ENCODE measurements at regions not wholly inside any gene's neighbourhood (a gene's known extent, or its start where the extent isn't known, plus 50 kb on each side); places are given as distances from the start of the nearest gene placed in this dataset.

DNA sequence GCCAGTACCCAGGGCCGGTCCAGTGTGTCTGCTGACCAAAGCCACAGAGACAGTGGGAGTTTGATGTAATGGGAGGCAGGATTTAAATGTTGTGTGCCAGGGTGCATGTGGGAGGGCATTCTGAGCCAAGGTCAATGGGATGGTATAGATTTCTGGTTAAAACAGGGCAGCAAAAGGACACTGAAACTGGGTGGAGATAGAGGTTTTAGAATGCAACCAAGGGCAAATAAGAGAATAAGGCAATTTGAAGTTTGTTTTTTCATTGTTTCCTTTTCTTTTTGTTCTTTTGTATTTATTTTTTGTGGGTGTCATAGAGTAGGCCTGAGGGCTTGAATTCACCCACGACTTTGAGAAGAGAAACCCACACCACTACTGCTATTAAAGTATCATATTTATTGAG lies 65.5 kb upstream of the CLINT1 start:
- TF ChIP-seq, protein P1, sequence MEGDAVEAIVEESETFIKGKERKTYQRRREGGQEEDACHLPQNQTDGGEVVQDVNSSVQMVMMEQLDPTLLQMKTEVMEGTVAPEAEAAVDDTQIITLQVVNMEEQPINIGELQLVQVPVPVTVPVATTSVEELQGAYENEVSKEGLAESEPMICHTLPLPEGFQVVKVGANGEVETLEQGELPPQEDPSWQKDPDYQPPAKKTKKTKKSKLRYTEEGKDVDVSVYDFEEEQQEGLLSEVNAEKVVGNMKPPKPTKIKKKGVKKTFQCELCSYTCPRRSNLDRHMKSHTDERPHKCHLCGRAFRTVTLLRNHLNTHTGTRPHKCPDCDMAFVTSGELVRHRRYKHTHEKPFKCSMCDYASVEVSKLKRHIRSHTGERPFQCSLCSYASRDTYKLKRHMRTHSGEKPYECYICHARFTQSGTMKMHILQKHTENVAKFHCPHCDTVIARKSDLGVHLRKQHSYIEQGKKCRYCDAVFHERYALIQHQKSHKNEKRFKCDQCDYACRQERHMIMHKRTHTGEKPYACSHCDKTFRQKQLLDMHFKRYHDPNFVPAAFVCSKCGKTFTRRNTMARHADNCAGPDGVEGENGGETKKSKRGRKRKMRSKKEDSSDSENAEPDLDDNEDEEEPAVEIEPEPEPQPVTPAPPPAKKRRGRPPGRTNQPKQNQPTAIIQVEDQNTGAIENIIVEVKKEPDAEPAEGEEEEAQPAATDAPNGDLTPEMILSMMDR (conservative IDR thresholded peaks at IDR 0.05; ENCODE audit: low read depth, low read length), result no peak
- TF ChIP-seq EZH2 (IDR thresholded peaks at IDR 0.05; ENCODE audit: low read length, unreplicated experiment) (no peak), EZH2phosphoT487 (IDR thresholded peaks at IDR 0.05; ENCODE audit: borderline replicate concordance, low read length) (no peak)

Measured in PC-3 (cell line).